H1 (cell line): ENCODE measurements at regions not wholly inside any gene's neighbourhood (a gene's known extent, or its start where the extent isn't known, plus 50 kb on each side); places are given as distances from the start of the nearest gene placed in this dataset.

Experiments used
- GABPA ChIP-seq: IDR thresholded peaks from 2 replicates; pipeline ENCODE4 v1.6.1; 2011; ENCODE audit warnings: mild to moderate bottlenecking, low read length, moderate library complexity, borderline replicate concordance; ENCODE audit not compliant: insufficient read depth
- POLR2A ChIP-seq, 2 experiments: IDR thresholded peaks; 1 replicate in 1 of 2; 2 replicates in 1 of 2; pipeline ENCODE4 v1.6.1; 2011; ENCODE audit warnings: low read depth in 2 of 2, low read length in 2 of 2, mild to moderate bottlenecking in 2 of 2; ENCODE audit errors: control extremely low read depth in 1 of 2
- POLR2AphosphoS5 ChIP-seq: IDR thresholded peaks from 2 replicates; pipeline ENCODE4 v1.6.1; 2011; ENCODE audit warnings: low read depth, low read length
- RFX5 ChIP-seq: IDR thresholded peaks from 2 replicates; pipeline ENCODE4 v1.6.1; 2011; ENCODE audit warnings: low read depth, low read length, improper control_type of control experiment, borderline replicate concordance
- RXRA ChIP-seq: IDR thresholded peaks from 2 replicates; pipeline ENCODE4 v1.6.1; 2011; ENCODE audit warnings: low read depth, mild to moderate bottlenecking, low read length, moderate library complexity; ENCODE audit not compliant: insufficient read depth
- SP1 ChIP-seq: IDR thresholded peaks from 2 replicates; pipeline ENCODE4 v1.6.1; 2011; ENCODE audit warnings: low read depth, low read length
- TAF1 ChIP-seq: IDR thresholded peaks from 2 replicates; pipeline ENCODE4 v1.6.1; 2011; ENCODE audit warnings: mild to moderate bottlenecking, low read depth, low read length
- TCF12 ChIP-seq: IDR thresholded peaks from 2 replicates; pipeline ENCODE4 v1.6.1; 2011; ENCODE audit warnings: low read depth, mild to moderate bottlenecking, low read length
- TF ChIP-seq, protein P1 (sequence below), 3 experiments: IDR thresholded peaks; 1 replicate in 2 of 3; 2 replicates in 1 of 3; pipeline versions ENCODE4 v1.5.1 to v1.6.1; 2011; ENCODE audit warnings: low read length in 3 of 3, mild to moderate bottlenecking in 3 of 3, inconsistent platforms in 2 of 3, low read depth in 1 of 3, moderate library complexity in 1 of 3; ENCODE audit not compliant: insufficient read depth in 1 of 3; ENCODE audit errors: control extremely low read depth in 1 of 3
- TF ChIP-seq, protein P2 (sequence below): IDR thresholded peaks from 2 replicates; pipeline ENCODE4 v1.6.1; 2011; ENCODE audit warnings: low read length, improper control_type of control experiment
- TF ChIP-seq, protein P3 (sequence below): IDR thresholded peaks from 2 replicates; pipeline ENCODE4 v1.6.1; 2012; ENCODE audit warnings: inconsistent platforms

DNA sequence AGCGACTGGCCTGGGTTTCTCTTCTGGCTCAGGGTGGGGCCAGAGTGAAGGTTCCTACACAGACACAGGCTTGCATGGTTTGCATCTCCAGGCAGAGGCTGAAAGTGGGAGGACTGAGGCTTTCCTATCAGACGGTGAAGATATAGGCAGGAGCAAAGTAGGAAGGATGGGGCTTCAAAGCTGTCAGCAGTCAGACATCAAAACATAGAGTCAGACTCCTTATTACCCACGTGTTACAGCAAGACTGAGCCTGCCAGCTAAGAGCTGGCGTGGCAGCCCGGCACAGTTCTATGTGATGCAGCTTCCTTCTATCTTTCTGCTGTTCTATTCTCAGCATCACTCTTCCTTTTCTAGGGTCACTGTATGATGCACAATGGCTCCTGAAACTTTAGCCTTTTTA is 445.1 kb downstream of the DOK5 start:
- TF ChIP-seq GABPA (no peak), RFX5 (no peak), RXRA (no peak), POLR2A (IDR thresholded peaks at IDR 0.05; ENCODE audit: control extremely low read depth in 1 of 2, low read depth in 2 of 2, low read length in 2 of 2) (no peak), TCF12 (no peak), SP1 (no peak), POLR2AphosphoS5 (no peak), TAF1 (no peak)
- TF ChIP-seq, protein P1, sequence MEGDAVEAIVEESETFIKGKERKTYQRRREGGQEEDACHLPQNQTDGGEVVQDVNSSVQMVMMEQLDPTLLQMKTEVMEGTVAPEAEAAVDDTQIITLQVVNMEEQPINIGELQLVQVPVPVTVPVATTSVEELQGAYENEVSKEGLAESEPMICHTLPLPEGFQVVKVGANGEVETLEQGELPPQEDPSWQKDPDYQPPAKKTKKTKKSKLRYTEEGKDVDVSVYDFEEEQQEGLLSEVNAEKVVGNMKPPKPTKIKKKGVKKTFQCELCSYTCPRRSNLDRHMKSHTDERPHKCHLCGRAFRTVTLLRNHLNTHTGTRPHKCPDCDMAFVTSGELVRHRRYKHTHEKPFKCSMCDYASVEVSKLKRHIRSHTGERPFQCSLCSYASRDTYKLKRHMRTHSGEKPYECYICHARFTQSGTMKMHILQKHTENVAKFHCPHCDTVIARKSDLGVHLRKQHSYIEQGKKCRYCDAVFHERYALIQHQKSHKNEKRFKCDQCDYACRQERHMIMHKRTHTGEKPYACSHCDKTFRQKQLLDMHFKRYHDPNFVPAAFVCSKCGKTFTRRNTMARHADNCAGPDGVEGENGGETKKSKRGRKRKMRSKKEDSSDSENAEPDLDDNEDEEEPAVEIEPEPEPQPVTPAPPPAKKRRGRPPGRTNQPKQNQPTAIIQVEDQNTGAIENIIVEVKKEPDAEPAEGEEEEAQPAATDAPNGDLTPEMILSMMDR (IDR thresholded peaks at IDR 0.05; ENCODE audit: control extremely low read depth in 1 of 3, insufficient read depth in 1 of 3, low read depth in 1 of 3, low read length in 3 of 3), result no peak
- TF ChIP-seq, protein P2, sequence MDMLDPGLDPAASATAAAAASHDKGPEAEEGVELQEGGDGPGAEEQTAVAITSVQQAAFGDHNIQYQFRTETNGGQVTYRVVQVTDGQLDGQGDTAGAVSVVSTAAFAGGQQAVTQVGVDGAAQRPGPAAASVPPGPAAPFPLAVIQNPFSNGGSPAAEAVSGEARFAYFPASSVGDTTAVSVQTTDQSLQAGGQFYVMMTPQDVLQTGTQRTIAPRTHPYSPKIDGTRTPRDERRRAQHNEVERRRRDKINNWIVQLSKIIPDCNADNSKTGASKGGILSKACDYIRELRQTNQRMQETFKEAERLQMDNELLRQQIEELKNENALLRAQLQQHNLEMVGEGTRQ, result no peak
- TF ChIP-seq, protein P3, sequence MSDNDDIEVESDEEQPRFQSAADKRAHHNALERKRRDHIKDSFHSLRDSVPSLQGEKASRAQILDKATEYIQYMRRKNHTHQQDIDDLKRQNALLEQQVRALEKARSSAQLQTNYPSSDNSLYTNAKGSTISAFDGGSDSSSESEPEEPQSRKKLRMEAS, result no peak
